ENCODE measurements at regions not wholly inside any gene's neighbourhood (a gene's known extent, or its start where the extent isn't known, plus 50 kb on each side); places are given as distances from the start of the nearest gene placed in this dataset.

GRCh38 chr3:165466856-165467255, 270.7 kb upstream of the SLITRK3 start:
- no peak for DNase-seq
- TF ChIP-seq POLR2AphosphoS5 (IDR thresholded peaks at IDR 0.05) (no peak), POLR2A (IDR thresholded peaks at IDR 0.05) (no peak), CTCF (IDR thresholded peaks at IDR 0.05 in 8 of 11, conservative IDR thresholded peaks at IDR 0.05 in 3 of 11) (no peak)
- Histone ChIP-seq H3K27me3 (replicated peaks in 1 of 7) (no peaks in the 10 kb centered on the region), H3K4me1 (no peaks in the 10 kb centered on the region), H3K9me3 (peaks cover 0 to 30% (median 10%) of the 10 kb centered on the region in 8 donors), H3K36me3 (no peaks in the 10 kb centered on the region), H3K27ac (no peak overlapping the region), H3K4me3 (no peak overlapping the region)
- WGBS, 5 donors: 62 to 85% (median 84%) methylated on average over 4 of the region's 4 CpGs
- intact Hi-C loops (cut with DNase I; ENCODE audit: low total_unique reads): no loop called here

DNA sequence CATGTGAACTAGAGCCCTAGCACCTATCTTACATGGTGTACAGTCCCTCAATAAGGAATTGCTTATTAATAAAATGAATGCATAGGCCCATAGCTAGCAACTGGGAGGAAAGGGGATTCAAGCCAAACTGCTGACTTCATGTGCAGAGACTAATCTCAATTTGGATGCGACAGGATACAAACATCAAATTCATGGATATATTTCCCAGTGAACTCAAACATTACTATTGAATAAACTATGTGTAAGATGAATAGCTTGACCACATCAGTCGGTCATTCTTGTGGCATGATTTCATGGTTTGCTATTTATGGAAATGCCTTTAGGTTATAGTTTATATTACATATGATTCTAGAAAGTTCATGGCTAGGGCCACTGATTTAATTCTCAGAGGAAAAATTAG, 268.6 kb upstream of the SLITRK3 start:
- Histone ChIP-seq H3K27ac (no peak overlapping the region), H3K9me3 (peaks cover 0 to 17% (median 0%) of the 10 kb centered on the region in 8 donors), H3K36me3 (no peaks in the 10 kb centered on the region), H3K27me3 (replicated peaks in 1 of 7) (no peaks in the 10 kb centered on the region), H3K4me1 (no peaks in the 10 kb centered on the region), H3K4me3 (no peak overlapping the region)
- intact Hi-C loops (cut with DNase I; ENCODE audit: low total_unique reads): no loop called here
- no peak for DNase-seq
- TF ChIP-seq CTCF (IDR thresholded peaks at IDR 0.05 in 8 of 11, conservative IDR thresholded peaks at IDR 0.05 in 3 of 11): no peak
- TF ChIP-seq POLR2A (IDR thresholded peaks at IDR 0.05): no peak
- no peak for TF ChIP-seq POLR2AphosphoS5 (IDR thresholded peaks at IDR 0.05)
- WGBS, 5 donors: 82 to 96% (median 89%) methylated on average over 2 of the region's 2 CpGs

- intact Hi-C loops (cut with DNase I; ENCODE audit: low total_unique reads): no loop called here
- no peak for DNase-seq
- H3K27ac ChIP-seq: no peak overlapping the region
- H3K4me1 ChIP-seq: no peaks in the 10 kb centered on the region
- TF ChIP-seq POLR2A (IDR thresholded peaks at IDR 0.05) (no peak), CTCF (IDR thresholded peaks at IDR 0.05 in 8 of 11, conservative IDR thresholded peaks at IDR 0.05 in 3 of 11) (no peak), POLR2AphosphoS5 (IDR thresholded peaks at IDR 0.05) (no peak)
- H3K27me3 ChIP-seq (replicated peaks in 1 of 7): no peaks in the 10 kb centered on the region
- H3K36me3 ChIP-seq: no peaks in the 10 kb centered on the region
- H3K4me3 ChIP-seq: no peak overlapping the region
- WGBS, 5 donors: 54 to 86% (median 70%) methylated on average over 1 of the region's 1 CpG
- H3K9me3 ChIP-seq: peaks cover 0 to 12% (median 0%) of the 10 kb centered on the region in 8 donors
Observed at GRCh38 chr3:165463531-165463930, 267.3 kb upstream of the SLITRK3 start.

GRCh38 chr3:165462636-165463334, 266.6 kb upstream of the SLITRK3 start:
- Histone ChIP-seq H3K4me3 (no peak overlapping the region), H3K9me3 (peaks cover 0 to 10% (median 0%) of the 10 kb centered on the region in 8 donors), H3K27ac (no peak overlapping the region), H3K27me3 (replicated peaks in 1 of 7) (no peaks in the 10 kb centered on the region), H3K4me1 (no peaks in the 10 kb centered on the region), H3K36me3 (no peaks in the 10 kb centered on the region)
- TF ChIP-seq CTCF (IDR thresholded peaks at IDR 0.05 in 8 of 11, conservative IDR thresholded peaks at IDR 0.05 in 3 of 11) (no peak), POLR2AphosphoS5 (IDR thresholded peaks at IDR 0.05) (no peak)
- intact Hi-C loops (cut with DNase I; ENCODE audit: low total_unique reads): no loop called here
- DNase-seq: no peak
- WGBS, 5 donors: 57 to 75% (median 69%) methylated on average over 6 of the region's 6 CpGs
